ENCODE measurements at regions not wholly inside any gene's neighbourhood (a gene's known extent, or its start where the extent isn't known, plus 50 kb on each side); places are given as distances from the start of the nearest gene placed in this dataset.
"Not testable (repeated sequence)": the region's sequence is repeated elsewhere in the genome, so short reads cannot be mapped to it uniquely, and the experiment has no call there.

GRCh38 chr2:87536427-87536826 is 211.5 kb upstream of the PLGLB2 start:
- H3K27ac Mint-ChIP-seq (ENCODE audit: unreplicated experiment); H3K4me3 Mint-ChIP-seq (ENCODE audit: unreplicated experiment); H3K4me3 ChIP-seq (ENCODE audit: low read depth, low read length); intact Hi-C loops (cut with micrococcal nuclease; ENCODE audit: unreplicated experiment); H3K4me1 ChIP-seq; H3K4me1 Mint-ChIP-seq (ENCODE audit: low read depth, unreplicated experiment); H3K36me3 ChIP-seq (ENCODE audit: control insufficient read depth, insufficient read depth, low read length); BruUV-seq (replicated peaks); POLR2A ChIA-PET; H3K36me3 Mint-ChIP-seq (ENCODE audit: insufficient read depth, unreplicated experiment); H3K27me3 Mint-ChIP-seq (ENCODE audit: insufficient read depth, unreplicated experiment); H3K9me3 ChIP-seq; H3K27me3 ChIP-seq (replicated peaks; ENCODE audit: control insufficient read depth, insufficient read depth, low read length); CTCF ChIA-PET; H3K9me3 Mint-ChIP-seq (ENCODE audit: unreplicated experiment): not testable (repeated sequence)
- DNase-seq = peak; percentile 51 to 70

- H3K27ac Mint-ChIP-seq (ENCODE audit: unreplicated experiment); POLR2A ChIA-PET; H3K4me1 Mint-ChIP-seq (ENCODE audit: low read depth, unreplicated experiment); H3K9me3 Mint-ChIP-seq (ENCODE audit: unreplicated experiment); intact Hi-C loops (cut with micrococcal nuclease; ENCODE audit: unreplicated experiment); H3K27me3 ChIP-seq (replicated peaks; ENCODE audit: control insufficient read depth, insufficient read depth, low read length); H3K4me3 ChIP-seq (ENCODE audit: low read depth, low read length); DNase-seq; H3K36me3 Mint-ChIP-seq (ENCODE audit: insufficient read depth, unreplicated experiment); H3K4me1 ChIP-seq; H3K27me3 Mint-ChIP-seq (ENCODE audit: insufficient read depth, unreplicated experiment); CTCF ChIA-PET; H3K36me3 ChIP-seq (ENCODE audit: control insufficient read depth, insufficient read depth, low read length); H3K9me3 ChIP-seq; H3K4me3 Mint-ChIP-seq (ENCODE audit: unreplicated experiment); BruUV-seq (replicated peaks): not testable (repeated sequence)
Measured at GRCh38 chr2:87537251-87537671, 210.6 kb upstream of the PLGLB2 start.

- H3K4me1 Mint-ChIP-seq (ENCODE audit: low read depth, unreplicated experiment); intact Hi-C loops (cut with micrococcal nuclease; ENCODE audit: unreplicated experiment); H3K4me3 ChIP-seq (ENCODE audit: low read depth, low read length); H3K27ac Mint-ChIP-seq (ENCODE audit: unreplicated experiment); BruUV-seq (replicated peaks); H3K27me3 ChIP-seq (replicated peaks; ENCODE audit: control insufficient read depth, insufficient read depth, low read length); H3K4me3 Mint-ChIP-seq (ENCODE audit: unreplicated experiment); H3K36me3 ChIP-seq (ENCODE audit: control insufficient read depth, insufficient read depth, low read length); H3K27me3 Mint-ChIP-seq (ENCODE audit: insufficient read depth, unreplicated experiment); CTCF ChIA-PET; POLR2A ChIA-PET; H3K9me3 ChIP-seq; H3K4me1 ChIP-seq; H3K36me3 Mint-ChIP-seq (ENCODE audit: insufficient read depth, unreplicated experiment); DNase-seq; H3K9me3 Mint-ChIP-seq (ENCODE audit: unreplicated experiment): not testable (repeated sequence)
Measured at GRCh38 chr2:87538268-87538667, 209.6 kb upstream of the PLGLB2 start.

GRCh38 chr2:87539151-87539943 is 208.5 kb upstream of the PLGLB2 start:
- CTCF ChIA-PET; H3K4me1 ChIP-seq; H3K27me3 ChIP-seq (replicated peaks; ENCODE audit: control insufficient read depth, insufficient read depth, low read length); H3K4me3 Mint-ChIP-seq (ENCODE audit: unreplicated experiment); H3K36me3 Mint-ChIP-seq (ENCODE audit: insufficient read depth, unreplicated experiment); H3K27ac Mint-ChIP-seq (ENCODE audit: unreplicated experiment); H3K9me3 Mint-ChIP-seq (ENCODE audit: unreplicated experiment); BruUV-seq (replicated peaks); H3K27me3 Mint-ChIP-seq (ENCODE audit: insufficient read depth, unreplicated experiment); DNase-seq; H3K4me1 Mint-ChIP-seq (ENCODE audit: low read depth, unreplicated experiment); POLR2A ChIA-PET; H3K9me3 ChIP-seq; H3K4me3 ChIP-seq (ENCODE audit: low read depth, low read length); intact Hi-C loops (cut with micrococcal nuclease; ENCODE audit: unreplicated experiment); H3K36me3 ChIP-seq (ENCODE audit: control insufficient read depth, insufficient read depth, low read length): not testable (repeated sequence)

GRCh38 chr2:87540242-87540641 is 207.6 kb upstream of the PLGLB2 start:
- CTCF ChIA-PET; H3K36me3 Mint-ChIP-seq (ENCODE audit: insufficient read depth, unreplicated experiment): not testable (repeated sequence)

GRCh38 chr2:87542599-87543174 is 205.2 kb upstream of the PLGLB2 start:
- H3K9me3 Mint-ChIP-seq (ENCODE audit: unreplicated experiment); intact Hi-C loops (cut with micrococcal nuclease; ENCODE audit: unreplicated experiment); BruUV-seq (replicated peaks): not testable (repeated sequence)

More at GRCh38 chr2:87540242-87540641, 207.6 kb upstream of the PLGLB2 start:
- H3K4me3 Mint-ChIP-seq (ENCODE audit: unreplicated experiment); H3K27ac Mint-ChIP-seq (ENCODE audit: unreplicated experiment); POLR2A ChIA-PET; H3K36me3 ChIP-seq (ENCODE audit: control insufficient read depth, insufficient read depth, low read length); H3K9me3 ChIP-seq; H3K27me3 ChIP-seq (replicated peaks; ENCODE audit: control insufficient read depth, insufficient read depth, low read length); BruUV-seq (replicated peaks); H3K4me3 ChIP-seq (ENCODE audit: low read depth, low read length); H3K9me3 Mint-ChIP-seq (ENCODE audit: unreplicated experiment); H3K4me1 ChIP-seq; DNase-seq; H3K27me3 Mint-ChIP-seq (ENCODE audit: insufficient read depth, unreplicated experiment); H3K4me1 Mint-ChIP-seq (ENCODE audit: low read depth, unreplicated experiment); intact Hi-C loops (cut with micrococcal nuclease; ENCODE audit: unreplicated experiment): not testable (repeated sequence)

DNA sequence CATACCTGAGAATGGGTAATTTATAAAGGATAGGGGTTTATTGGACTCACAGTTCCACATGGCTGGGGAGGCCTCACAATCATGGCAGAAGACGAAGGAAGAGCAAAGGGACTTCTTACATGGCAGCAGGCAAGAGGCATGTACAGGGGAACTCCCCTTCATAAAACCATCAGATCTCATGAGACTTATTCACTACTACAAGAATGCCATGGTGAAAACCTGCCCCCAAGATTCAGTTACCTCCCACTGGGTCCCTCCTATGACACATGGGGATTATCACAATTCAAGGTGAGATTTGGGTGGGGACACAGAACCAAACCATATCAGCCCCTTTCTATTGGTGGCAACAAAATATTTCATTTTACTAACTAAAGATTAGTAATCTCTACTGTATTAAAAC is 204.1 kb upstream of the PLGLB2 start:
- H3K9me3 ChIP-seq; BruUV-seq (replicated peaks); POLR2A ChIA-PET; H3K4me1 ChIP-seq; H3K36me3 ChIP-seq (ENCODE audit: control insufficient read depth, insufficient read depth, low read length); H3K4me3 ChIP-seq (ENCODE audit: low read depth, low read length); H3K27ac Mint-ChIP-seq (ENCODE audit: unreplicated experiment); H3K36me3 Mint-ChIP-seq (ENCODE audit: insufficient read depth, unreplicated experiment); CTCF ChIA-PET; H3K9me3 Mint-ChIP-seq (ENCODE audit: unreplicated experiment); DNase-seq; H3K27me3 Mint-ChIP-seq (ENCODE audit: insufficient read depth, unreplicated experiment); H3K4me1 Mint-ChIP-seq (ENCODE audit: low read depth, unreplicated experiment); intact Hi-C loops (cut with micrococcal nuclease; ENCODE audit: unreplicated experiment); H3K4me3 Mint-ChIP-seq (ENCODE audit: unreplicated experiment); H3K27me3 ChIP-seq (replicated peaks; ENCODE audit: control insufficient read depth, insufficient read depth, low read length): not testable (repeated sequence)

More at GRCh38 chr2:87542599-87543174, 205.2 kb upstream of the PLGLB2 start:
- H3K9me3 ChIP-seq; POLR2A ChIA-PET; H3K4me1 ChIP-seq; H3K27me3 Mint-ChIP-seq (ENCODE audit: insufficient read depth, unreplicated experiment); H3K27me3 ChIP-seq (replicated peaks; ENCODE audit: control insufficient read depth, insufficient read depth, low read length); H3K4me3 Mint-ChIP-seq (ENCODE audit: unreplicated experiment); H3K4me3 ChIP-seq (ENCODE audit: low read depth, low read length); CTCF ChIA-PET; H3K36me3 Mint-ChIP-seq (ENCODE audit: insufficient read depth, unreplicated experiment); H3K36me3 ChIP-seq (ENCODE audit: control insufficient read depth, insufficient read depth, low read length); H3K4me1 Mint-ChIP-seq (ENCODE audit: low read depth, unreplicated experiment); H3K27ac Mint-ChIP-seq (ENCODE audit: unreplicated experiment): not testable (repeated sequence)
- peak; percentile 40 to 67 for DNase-seq
